HCT116 (cell line): ENCODE measurements at regions not wholly inside any gene's neighbourhood (a gene's known extent, or its start where the extent isn't known, plus 50 kb on each side); places are given as distances from the start of the nearest gene placed in this dataset.

ENCODE experiments used
- ATAC-seq: fragments of 200-7000 bp; cut with Tn5 transposase; 2 replicates; pipeline ENCODE4 v1.9.1; 2020; ENCODE audit warnings: mild to moderate bottlenecking, moderate library complexity
- BruUV-seq: library from RNA; stranded (reverse); fragments of 400-500 nt; replicated peaks from 2 replicates; lab custom pipeline; 2021; lab: Mats Ljungman, UMichigan
- CTCF ChIA-PET: fragments of 300-600 bp; sonication (Branson Sonifier 250); formaldehyde crosslinking; loops from one replicate; lab custom pipeline; 2021; ENCODE audit warnings: antibody characterized with exemption; lab: Charles Lee
- POLR2A ChIA-PET: fragments of 300-600, 350-600 bp; sonication (Branson Sonifier 250); formaldehyde crosslinking; loops from one replicate; lab custom pipeline; 2021; ENCODE audit warnings: antibody characterized with exemption; lab: Charles Lee
- RAD21 ChIA-PET, 2 experiments: fragments of 300-600 bp; sonication (Branson Sonifier 250); formaldehyde crosslinking; loops; one replicate each; lab custom pipeline; 2023; ENCODE audit warnings: low total read pairs in 2 of 2; ENCODE audit not compliant: uncharacterized antibody in 2 of 2, unreplicated experiment in 2 of 2, low non-redundant PET in 1 of 2; lab: Charles Lee
- DNase-seq: peaks from one replicate; pipeline ENCODE4 v3.0.0-alpha.2; 2010; ENCODE audit warnings: low read depth, low spot score
- H2AFZ ChIP-seq: fragments of 200-600 bp; shearing (Covaris generic), sonication (generic); 2 replicates; pipeline ENCODE4 v1.6.1; 2017; ENCODE audit warnings: low read depth, mixed run types, mixed read lengths, antibody characterized with exemption, low read length; ENCODE audit not compliant: poor library complexity, severe bottlenecking
- H3K27ac ChIP-seq: 2 replicates; pipeline ENCODE4 v1.5.1; 2012; ENCODE audit warnings: low read depth, low read length
- H3K27me3 ChIP-seq: fragments of 200-600 bp; sonication (generic); 2 replicates; pipeline ENCODE4 v1.6.1; 2016; ENCODE audit warnings: mixed run types, low read length, mixed read lengths; ENCODE audit not compliant: insufficient read depth
- H3K36me3 ChIP-seq, 2 experiments: fragments of 200-500 bp in 1 of 2; fragments of 200-600 bp in 1 of 2; sonication (Bioruptor generic) in 1 of 2; sonication (generic) in 1 of 2; 2 replicates each; pipeline versions ENCODE4 v1.5.1 to v1.6.1; 2014 to 2016; ENCODE audit warnings: low read length in 2 of 2, inconsistent platforms in 1 of 2, mixed read lengths in 1 of 2, mixed run types in 1 of 2; ENCODE audit not compliant: insufficient read depth in 2 of 2, control insufficient read depth in 1 of 2
- H3K4me1 ChIP-seq, 2 experiments: fragments of 200-600 bp in 1 of 2; sonication (generic) in 1 of 2; 2 replicates each; pipeline versions ENCODE4 v1.5.1 to v1.6.1; 2012 to 2017; ENCODE audit warnings: low read length in 2 of 2, inconsistent platforms in 1 of 2, mild to moderate bottlenecking in 1 of 2, mixed read lengths in 1 of 2, mixed run types in 1 of 2, moderate library complexity in 1 of 2; ENCODE audit not compliant: insufficient read depth in 2 of 2, control insufficient read depth in 1 of 2
- H3K4me2 ChIP-seq: fragments of 200-600 bp; sonication (generic); 2 replicates; pipeline ENCODE4 v1.6.1; 2017; ENCODE audit warnings: mixed run types, low read length, mixed read lengths
- H3K4me3 ChIP-seq, 2 experiments: fragments of 200-600 bp in 1 of 2; sonication (generic) in 1 of 2; replicated peaks in 1 of 2; 2 replicates each; pipeline ENCODE4 v1.5.1; 2011 to 2016; ENCODE audit warnings: low read length in 2 of 2, control low read depth in 1 of 2, low read depth in 1 of 2, mild to moderate bottlenecking in 1 of 2, mixed read lengths in 1 of 2, mixed run types in 1 of 2
- H3K79me2 ChIP-seq: fragments of 200-600 bp; sonication (generic); 2 replicates; pipeline ENCODE4 v1.6.1; 2017; ENCODE audit warnings: mild to moderate bottlenecking, mixed run types, low read length, moderate library complexity, mixed read lengths; ENCODE audit not compliant: insufficient read depth
- H3K9ac ChIP-seq: fragments of 200-600 bp; sonication (generic); 2 replicates; pipeline ENCODE4 v1.6.1; 2016; ENCODE audit warnings: low read length, mixed read lengths
- H3K9me2 ChIP-seq: fragments of 200-600 bp; sonication (generic), shearing (Covaris generic); 2 replicates; pipeline ENCODE4 v1.6.1; 2017; ENCODE audit warnings: mixed run types, mild to moderate bottlenecking, moderate library complexity; ENCODE audit not compliant: insufficient read depth
- H3K9me3 ChIP-seq, 2 experiments: fragments of 200-500 bp in 1 of 2; fragments of 200-600 bp in 1 of 2; sonication (Bioruptor generic) in 1 of 2; sonication (generic) in 1 of 2; 2 replicates each; pipeline ENCODE4 v1.6.1; 2014 to 2017; ENCODE audit warnings: low read length in 2 of 2, mixed read lengths in 2 of 2, inconsistent platforms in 1 of 2, low read depth in 1 of 2, mild to moderate bottlenecking in 1 of 2, mixed run types in 1 of 2, moderate library complexity in 1 of 2; ENCODE audit not compliant: control insufficient read depth in 1 of 2, insufficient read depth in 1 of 2
- H4K20me1 ChIP-seq: fragments of 200-600 bp; sonication (generic), shearing (Covaris generic); 2 replicates; pipeline ENCODE4 v1.6.1; 2017; ENCODE audit warnings: mixed run types, mild to moderate bottlenecking, moderate library complexity; ENCODE audit not compliant: insufficient read depth
- ATF3 ChIP-seq: IDR thresholded peaks from 2 replicates; pipeline ENCODE4 v1.6.1; 2012
- CBX3 ChIP-seq: IDR thresholded peaks from 2 replicates; pipeline ENCODE4 v1.6.1; 2012; ENCODE audit warnings: low read depth
- CEBPB ChIP-seq: IDR thresholded peaks from 2 replicates; pipeline ENCODE4 v1.6.1; 2012; ENCODE audit warnings: low read depth
- EGR1 ChIP-seq: IDR thresholded peaks from 2 replicates; pipeline ENCODE4 v1.6.1; 2012; ENCODE audit warnings: low read depth
- ELF1 ChIP-seq: IDR thresholded peaks from 2 replicates; pipeline ENCODE4 v1.6.1; 2012; ENCODE audit warnings: low read depth, borderline replicate concordance
- EZH2 ChIP-seq: fragments of 200-600 bp; sonication (generic); IDR thresholded peaks from 2 replicates; pipeline ENCODE4 v1.6.1; 2017; ENCODE audit warnings: antibody characterized with exemption, mixed run types
- FOSL1 ChIP-seq: IDR thresholded peaks from 2 replicates; pipeline ENCODE4 v1.6.1; 2012; ENCODE audit warnings: low read depth
- JUND ChIP-seq: IDR thresholded peaks from 2 replicates; pipeline ENCODE4 v1.6.1; 2012
- SIN3A ChIP-seq: IDR thresholded peaks from 2 replicates; pipeline ENCODE4 v1.6.1; 2012; ENCODE audit warnings: low read depth
- ZBTB33 ChIP-seq: IDR thresholded peaks from 2 replicates; pipeline ENCODE4 v1.6.1; 2011; ENCODE audit warnings: mild to moderate bottlenecking, low read length, moderate library complexity; ENCODE audit not compliant: insufficient replicate concordance; ENCODE audit errors: extremely low read depth
- ZNF274 ChIP-seq: fragments of 200-500 bp; sonication (Bioruptor generic); IDR thresholded peaks from 2 replicates; pipeline ENCODE4 v1.6.1; 2014; ENCODE audit warnings: mild to moderate bottlenecking, low read depth, low read length, inconsistent platforms
- intact Hi-C: fragments of 100-400 bp; cut with micrococcal nuclease; formaldehyde crosslinking; loops from 2 replicates; pipeline ENCODE4 v1.10.0; 2022

- Histone ChIP-seq H3K27me3 (peaks cover 64% of the 10 kb centered on the region), H3K79me2 (no peaks in the 10 kb centered on the region), H3K9me3 (no peaks in the 10 kb centered on the region), H3K27ac (no peak overlapping the region), H3K9ac (no peak overlapping the region), H3K4me2 (no peak overlapping the region), H3K9me2 (no peaks in the 10 kb centered on the region), H3K4me1 (no peaks in the 10 kb centered on the region), H3K36me3 (no peaks in the 10 kb centered on the region), H4K20me1 (no peaks in the 10 kb centered on the region), H3K4me3 (no peak overlapping the region), H2AFZ (no peak overlapping the region)
- BruUV-seq = no TSS peak
- CTCF ChIA-PET = no interaction called here
- ATAC-seq (no peak), DNase-seq (no peak)
- intact Hi-C loops = no loop called here
- TF ChIP-seq EZH2 (no peak), ATF3 (no peak), ZNF274 (no peak), ZBTB33 (no peak), ELF1 (no peak), CEBPB (no peak), EGR1 (no peak), JUND (no peak), FOSL1 (no peak), SIN3A (no peak), CBX3 (no peak)
- POLR2A ChIA-PET = no interaction called here
- RAD21 ChIA-PET = no interaction called here
Observed at GRCh38 chr17:6255322-6255721, 179.6 kb downstream of the AIPL1 start.
